K562 (cell line): ENCODE measurements at regions not wholly inside any gene's neighbourhood (a gene's known extent, or its start where the extent isn't known, plus 50 kb on each side); places are given as distances from the start of the nearest gene placed in this dataset.

Experiments
- SMARCC2 ChIP-seq: fragments of 450-650 bp; IDR thresholded peaks from 2 replicates; pipeline ENCODE4 v1.6.1; 2017; ENCODE audit warnings: antibody characterized with exemption, moderate library complexity, mild to moderate bottlenecking, low read depth
- ZNF780A ChIP-seq: fragments of 250-450 bp; sonication (Bioruptor Pico); IDR thresholded peaks from 2 replicates; pipeline ENCODE4 v1.5.0; 2021; ENCODE audit warnings: mild to moderate bottlenecking

- no peak for TF ChIP-seq ZNF780A (CRISPR knock-in tag)
- no peak for TF ChIP-seq SMARCC2
Observed at GRCh38 chr4:26226629-26227376, 94.0 kb upstream of the RBPJ start.
